Panc1 (cell line): ENCODE measurements at regions not wholly inside any gene's neighbourhood (a gene's known extent, or its start where the extent isn't known, plus 50 kb on each side); places are given as distances from the start of the nearest gene placed in this dataset.

ENCODE experiments used
- ATAC-seq: fragments of 200-7000 bp; cut with Tn5 transposase; 2 replicates; pipeline ENCODE4 v1.9.1; 2020; ENCODE audit warnings: mild to moderate bottlenecking, moderate library complexity
- BruUV-seq: library from RNA; stranded (reverse); fragments of 400-500 nt; replicated peaks from 2 replicates; lab custom pipeline; 2021; lab: Mats Ljungman, UMichigan
- CTCF ChIA-PET: fragments of 300-600 bp; sonication (Branson Sonifier 250); formaldehyde crosslinking; loops from one replicate; lab custom pipeline; 2022; ENCODE audit warnings: antibody characterized with exemption; lab: Charles Lee
- POLR2A ChIA-PET: fragments of 300-600 bp; sonication (Branson Sonifier 250); formaldehyde crosslinking; loops from one replicate; lab custom pipeline; 2022; ENCODE audit warnings: antibody characterized with exemption; lab: Charles Lee
- DNase-seq: peaks from one replicate; pipeline ENCODE4 v3.0.0-alpha.2; 2010; ENCODE audit warnings: low read depth, low spot score
- H3K27ac ChIP-seq: 2 replicates; pipeline ENCODE4 v1.5.1; 2011; ENCODE audit warnings: mild to moderate bottlenecking, low read length, inconsistent platforms
- H3K27me3 ChIP-seq: fragments of 200-500 bp; sonication (Bioruptor generic); 2 replicates; pipeline ENCODE4 v1.6.0; 2014; ENCODE audit warnings: low read length, inconsistent platforms; ENCODE audit not compliant: control insufficient read depth, insufficient read depth
- H3K36me3 ChIP-seq: fragments of 200-500 bp; sonication (Bioruptor generic); 2 replicates; pipeline ENCODE4 v1.5.1; 2014; ENCODE audit warnings: inconsistent platforms, mild to moderate bottlenecking, low read length, moderate library complexity; ENCODE audit not compliant: control insufficient read depth, insufficient read depth
- H3K4me1 ChIP-seq: 2 replicates; pipeline ENCODE4 v1.5.1; 2011; ENCODE audit warnings: inconsistent platforms, mild to moderate bottlenecking, low read length, moderate library complexity; ENCODE audit not compliant: control insufficient read depth, insufficient read depth
- H3K4me3 ChIP-seq, 2 experiments: 2 replicates each; pipeline ENCODE4 v1.5.1; 2011 to 2012; ENCODE audit warnings: low read depth in 2 of 2, low read length in 2 of 2, mild to moderate bottlenecking in 2 of 2, inconsistent platforms in 1 of 2, moderate library complexity in 1 of 2
- H3K9me3 ChIP-seq: fragments of 200-500 bp; sonication (Bioruptor generic); 2 replicates; pipeline ENCODE4 v1.5.1; 2014; ENCODE audit warnings: low read depth, mild to moderate bottlenecking, inconsistent platforms, low read length, moderate library complexity; ENCODE audit not compliant: control insufficient read depth, insufficient read depth
- CTCF ChIP-seq: fragments of 450-650 bp; IDR thresholded peaks from 2 replicates; pipeline ENCODE4 v1.5.1; 2017; ENCODE audit warnings: mild to moderate bottlenecking
- POLR2AphosphoS5 ChIP-seq: IDR thresholded peaks from 2 replicates; pipeline ENCODE4 v1.6.1; 2012; ENCODE audit warnings: mild to moderate bottlenecking, low read depth, low read length, moderate library complexity
- REST ChIP-seq, 2 experiments: IDR thresholded peaks; 2 replicates each; pipeline ENCODE4 v1.6.1; 2011 to 2012; ENCODE audit warnings: low read depth in 2 of 2, control low read depth in 1 of 2, low read length in 1 of 2, mild to moderate bottlenecking in 1 of 2, moderate library complexity in 1 of 2; ENCODE audit not compliant: insufficient read depth in 1 of 2
- SIN3A ChIP-seq: IDR thresholded peaks from 2 replicates; pipeline ENCODE4 v1.6.1; 2012; ENCODE audit warnings: low read depth, mild to moderate bottlenecking, low read length, moderate library complexity, borderline replicate concordance; ENCODE audit not compliant: insufficient read depth
- TCF7L2 ChIP-seq: IDR thresholded peaks from 2 replicates; pipeline ENCODE4 v1.6.1; 2011; ENCODE audit warnings: mild to moderate bottlenecking, low read depth, low read length, inconsistent platforms
- in situ Hi-C: cut with HindIII; loops from 2 replicates; pipeline ENCODE4 v1.10.0; 2016; ENCODE audit warnings: low sequenced_read_pairs, low pct_unique_long_range_greater_than_20kb
- intact Hi-C: fragments of 100-400 bp; cut with micrococcal nuclease; formaldehyde crosslinking; loops from one replicate; pipeline ENCODE4 v1.10.0; 2022; ENCODE audit not compliant: unreplicated experiment

GRCh38 chr18:43950062-43950461 lies 672.8 kb upstream of the SYT4 start:
- Histone ChIP-seq H3K27ac (no peak overlapping the region), H3K4me1 (no peaks in the 10 kb centered on the region), H3K9me3 (no peaks in the 10 kb centered on the region), H3K36me3 (no peaks in the 10 kb centered on the region), H3K27me3 (no peaks in the 10 kb centered on the region), H3K4me3 (no peak overlapping the region)
- CTCF ChIA-PET, result no interaction called here
- POLR2A ChIA-PET, result no interaction called here
- in situ Hi-C loops (no loop called here), intact Hi-C loops (no loop called here)
- TF ChIP-seq CTCF, result no peak
- no peak for TF ChIP-seq POLR2AphosphoS5
- no peak for TF ChIP-seq SIN3A
- no peak for TF ChIP-seq TCF7L2
- no peak for TF ChIP-seq REST (IDR thresholded peaks at IDR 0.05; ENCODE audit: insufficient read depth in 1 of 2, low read depth in 2 of 2, low read length in 1 of 2)
- DNase-seq, result no peak
- no peak for ATAC-seq
- BruUV-seq, result no TSS peak

GRCh38 chr18:43952398-43952797 lies 675.1 kb upstream of the SYT4 start:
- Histone ChIP-seq H3K36me3 (no peaks in the 10 kb centered on the region), H3K4me1 (no peaks in the 10 kb centered on the region), H3K27ac (no peak overlapping the region), H3K4me3 (no peak overlapping the region), H3K9me3 (no peaks in the 10 kb centered on the region), H3K27me3 (no peaks in the 10 kb centered on the region)
- BruUV-seq, result no TSS peak
- DNase-seq (no peak), ATAC-seq (no peak)
- in situ Hi-C loops, result no loop called here
- TF ChIP-seq CTCF (no peak), REST (IDR thresholded peaks at IDR 0.05; ENCODE audit: insufficient read depth in 1 of 2, low read depth in 2 of 2, low read length in 1 of 2) (no peak), TCF7L2 (no peak), SIN3A (no peak), POLR2AphosphoS5 (no peak)
- POLR2A ChIA-PET, result no interaction called here
- CTCF ChIA-PET, result no interaction called here
- intact Hi-C loops, result no loop called here
